Cardiac muscle cell (in vitro differentiated cells and primary cell): ENCODE measurements at regions not wholly inside any gene's neighbourhood (a gene's known extent, or its start where the extent isn't known, plus 50 kb on each side); places are given as distances from the start of the nearest gene placed in this dataset.
A peak's percentile ranks its signal among the peaks of the same experiment; 100 is the strongest.
"Not testable (repeated sequence)": the region's sequence is repeated elsewhere in the genome, so short reads cannot be mapped to it uniquely, and the experiment has no call there.

Source experiments
- DNase-seq, 2 donors: peaks; one replicate each; pipeline versions ENCODE4 v3.0.0 to v3.0.0-alpha.2; 2010 to 2017; ENCODE audit warnings: low read depth in 1 of 2, low spot score in 1 of 2
- H3K27ac ChIP-seq: fragments of 200-600 bp; sonication (generic); 2 replicates; pipeline ENCODE4 v1.5.1; 2016
- H3K27me3 ChIP-seq: fragments of 200-600 bp; sonication (generic); 2 replicates; pipeline ENCODE4 v1.6.0; 2016; ENCODE audit warnings: control low read depth
- H3K36me3 ChIP-seq: fragments of 200-600 bp; sonication (generic); 2 replicates; pipeline ENCODE4 v1.5.1; 2016; ENCODE audit warnings: control low read depth
- H3K4me1 ChIP-seq: fragments of 200-600 bp; sonication (generic); 2 replicates; pipeline ENCODE4 v1.8.1; 2017; ENCODE audit warnings: low read depth, mild to moderate bottlenecking, mixed run types
- H3K4me3 ChIP-seq: fragments of 200-600 bp; sonication (generic); 2 replicates; pipeline ENCODE4 v1.5.1; 2016; ENCODE audit warnings: mild to moderate bottlenecking
- H3K9me3 ChIP-seq: fragments of 200-600 bp; sonication (generic); 2 replicates; pipeline ENCODE4 v1.5.1; 2017; ENCODE audit warnings: low read depth, mild to moderate bottlenecking, control low read depth
- CTCF ChIP-seq: IDR thresholded peaks from 2 replicates; pipeline ENCODE4 v1.5.1; 2012; ENCODE audit warnings: low read depth, mild to moderate bottlenecking, low read length

- Histone ChIP-seq H3K27me3 (no peaks in the 10 kb centered on the region), H3K4me3 (no peak overlapping the region), H3K4me1 (no peaks in the 10 kb centered on the region), H3K9me3 (no peaks in the 10 kb centered on the region), H3K27ac (no peak overlapping the region), H3K36me3 (no peaks in the 10 kb centered on the region)
- no peak for DNase-seq
- TF ChIP-seq CTCF: no peak
Measured at GRCh38 chr5:127187706-127188105, 102.9 kb upstream of the MEGF10 start.

- no peak overlapping the region for H3K27ac ChIP-seq
- no peaks in the 10 kb centered on the region for H3K36me3 ChIP-seq
- no peaks in the 10 kb centered on the region for H3K4me1 ChIP-seq
- H3K4me3 ChIP-seq: no peak overlapping the region
- H3K9me3 ChIP-seq: no peaks in the 10 kb centered on the region
- no peaks in the 10 kb centered on the region for H3K27me3 ChIP-seq
- DNase-seq: no peak
- TF ChIP-seq CTCF: no peak
Measured at GRCh38 chr5:127192150-127192549, 98.4 kb upstream of the MEGF10 start.

- H3K27me3 ChIP-seq: no peaks in the 10 kb centered on the region
- no peak overlapping the region for H3K4me3 ChIP-seq
- no peak for TF ChIP-seq CTCF
- H3K27ac ChIP-seq: no peak overlapping the region
- DNase-seq: peak in 1 of 2 donors; percentile 34
- H3K36me3 ChIP-seq: no peaks in the 10 kb centered on the region
- H3K4me1 ChIP-seq: no peaks in the 10 kb centered on the region
- no peaks in the 10 kb centered on the region for H3K9me3 ChIP-seq
Measured at GRCh38 chr5:127192836-127193338, 97.7 kb upstream of the MEGF10 start.

- Histone ChIP-seq H3K4me1 (no peaks in the 10 kb centered on the region), H3K36me3 (no peaks in the 10 kb centered on the region), H3K27ac (no peak overlapping the region), H3K27me3 (no peaks in the 10 kb centered on the region), H3K4me3 (no peak overlapping the region), H3K9me3 (no peaks in the 10 kb centered on the region)
- DNase-seq: no peak
- TF ChIP-seq CTCF: no peak
Measured at GRCh38 chr5:127196042-127196441, 94.6 kb upstream of the MEGF10 start.

GRCh38 chr5:127197402-127198167 is 93.0 kb upstream of the MEGF10 start:
- not testable (repeated sequence) for H3K36me3 ChIP-seq, H3K27ac ChIP-seq, DNase-seq, H3K4me3 ChIP-seq, H3K4me1 ChIP-seq, H3K27me3 ChIP-seq, H3K9me3 ChIP-seq

GRCh38 chr5:127202738-127203137 is 87.9 kb upstream of the MEGF10 start:
- H3K9me3 ChIP-seq, H3K4me1 ChIP-seq, H3K4me3 ChIP-seq, DNase-seq, H3K36me3 ChIP-seq, H3K27ac ChIP-seq, H3K27me3 ChIP-seq: not testable (repeated sequence)
